HG03025 (cell line): ENCODE measurements at regions not wholly inside any gene's neighbourhood (a gene's known extent, or its start where the extent isn't known, plus 50 kb on each side); places are given as distances from the start of the nearest gene placed in this dataset.
"Not testable (repeated sequence)": the region's sequence is repeated elsewhere in the genome, so short reads cannot be mapped to it uniquely, and the experiment has no call there.

ENCODE experiments used
- ATAC-seq: cut with Tn5 transposase; IDR thresholded peaks from one replicate; pipeline ENCODE4 v1.9.1; 2021; ENCODE audit warnings: mild to moderate bottlenecking, moderate library complexity; ENCODE audit not compliant: unreplicated experiment, low FRiP score

GRCh38 chr17:45585794-45586650 is 95.5 kb upstream of the PLEKHM1 start:
- ATAC-seq = not testable (repeated sequence)

- ATAC-seq = not testable (repeated sequence)
Measured at GRCh38 chr17:45586651-45586934, 96.1 kb upstream of the PLEKHM1 start.

- ATAC-seq = not testable (repeated sequence)
Measured at GRCh38 chr17:45592433-45592923, 102.0 kb upstream of the PLEKHM1 start.

GRCh38 chr17:45596347-45596746 is 105.8 kb upstream of the PLEKHM1 start:
- not testable (repeated sequence) for ATAC-seq

- not testable (repeated sequence) for ATAC-seq
Measured at GRCh38 chr17:45600052-45601012, 109.8 kb upstream of the PLEKHM1 start.

- ATAC-seq = not testable (repeated sequence)
Measured at GRCh38 chr17:45601013-45601412, 110.5 kb upstream of the PLEKHM1 start.

- ATAC-seq = not testable (repeated sequence)
Measured at GRCh38 chr17:45601605-45602539, 111.4 kb upstream of the PLEKHM1 start.

GRCh38 chr17:45605751-45606150 is 115.2 kb upstream of the PLEKHM1 start:
- not testable (repeated sequence) for ATAC-seq

GRCh38 chr17:45619984-45620405 is 129.5 kb upstream of the PLEKHM1 start:
- peak; percentile 95 for ATAC-seq

GRCh38 chr17:45620468-45620867 is 129.9 kb upstream of the PLEKHM1 start:
- ATAC-seq = peak; percentile 28

GRCh38 chr17:45621087-45621486 is 130.6 kb upstream of the PLEKHM1 start:
- ATAC-seq = not testable (repeated sequence)

- not testable (repeated sequence) for ATAC-seq
Measured at GRCh38 chr17:45622295-45622694, 131.8 kb upstream of the PLEKHM1 start.

- no peak for ATAC-seq
Measured at GRCh38 chr17:45628019-45628418, 137.5 kb upstream of the PLEKHM1 start.

- ATAC-seq = no peak
Measured at GRCh38 chr17:45631941-45632340, 141.4 kb upstream of the PLEKHM1 start.

- ATAC-seq = no peak
Measured at GRCh38 chr17:45639297-45639849, 144.7 kb upstream of the CRHR1 start.

- ATAC-seq = no peak
Measured at GRCh38 chr17:45640141-45640850, 143.8 kb upstream of the CRHR1 start.

GRCh38 chr17:45641541-45641940 is 142.6 kb upstream of the CRHR1 start:
- no peak for ATAC-seq

- no peak for ATAC-seq
Measured at GRCh38 chr17:45643591-45643990, 140.5 kb upstream of the CRHR1 start.

GRCh38 chr17:45644637-45645036 is 139.5 kb upstream of the CRHR1 start:
- ATAC-seq = not testable (repeated sequence)
